ENCODE measurements at regions not wholly inside any gene's neighbourhood (a gene's known extent, or its start where the extent isn't known, plus 50 kb on each side); places are given as distances from the start of the nearest gene placed in this dataset.

DNA sequence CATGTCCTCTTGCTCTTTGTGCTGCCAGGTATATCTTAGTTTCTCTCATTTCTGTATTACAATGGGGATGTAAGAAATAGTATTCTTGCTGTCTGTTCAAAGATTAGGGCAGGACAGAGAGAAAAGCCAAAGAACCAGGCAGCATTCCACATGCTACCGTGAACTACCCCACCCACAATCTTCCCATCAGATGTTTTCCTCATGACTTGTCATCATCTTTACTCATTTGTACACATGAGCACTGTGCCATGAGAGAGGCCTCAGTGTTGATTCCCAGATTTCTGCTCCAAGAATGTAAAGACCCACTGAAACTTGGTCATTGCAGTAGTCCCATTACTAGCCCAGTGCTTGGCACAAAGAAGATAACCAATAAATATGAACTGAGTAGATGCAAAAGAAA, 354.6 kb upstream of the RASGEF1B start:
- TF ChIP-seq, protein P1, sequence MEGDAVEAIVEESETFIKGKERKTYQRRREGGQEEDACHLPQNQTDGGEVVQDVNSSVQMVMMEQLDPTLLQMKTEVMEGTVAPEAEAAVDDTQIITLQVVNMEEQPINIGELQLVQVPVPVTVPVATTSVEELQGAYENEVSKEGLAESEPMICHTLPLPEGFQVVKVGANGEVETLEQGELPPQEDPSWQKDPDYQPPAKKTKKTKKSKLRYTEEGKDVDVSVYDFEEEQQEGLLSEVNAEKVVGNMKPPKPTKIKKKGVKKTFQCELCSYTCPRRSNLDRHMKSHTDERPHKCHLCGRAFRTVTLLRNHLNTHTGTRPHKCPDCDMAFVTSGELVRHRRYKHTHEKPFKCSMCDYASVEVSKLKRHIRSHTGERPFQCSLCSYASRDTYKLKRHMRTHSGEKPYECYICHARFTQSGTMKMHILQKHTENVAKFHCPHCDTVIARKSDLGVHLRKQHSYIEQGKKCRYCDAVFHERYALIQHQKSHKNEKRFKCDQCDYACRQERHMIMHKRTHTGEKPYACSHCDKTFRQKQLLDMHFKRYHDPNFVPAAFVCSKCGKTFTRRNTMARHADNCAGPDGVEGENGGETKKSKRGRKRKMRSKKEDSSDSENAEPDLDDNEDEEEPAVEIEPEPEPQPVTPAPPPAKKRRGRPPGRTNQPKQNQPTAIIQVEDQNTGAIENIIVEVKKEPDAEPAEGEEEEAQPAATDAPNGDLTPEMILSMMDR (IDR thresholded peaks at IDR 0.05; ENCODE audit: extremely low read depth, missing control alignments), result no peak
- DNase-seq (ENCODE audit: low spot score), result no peak

DNA sequence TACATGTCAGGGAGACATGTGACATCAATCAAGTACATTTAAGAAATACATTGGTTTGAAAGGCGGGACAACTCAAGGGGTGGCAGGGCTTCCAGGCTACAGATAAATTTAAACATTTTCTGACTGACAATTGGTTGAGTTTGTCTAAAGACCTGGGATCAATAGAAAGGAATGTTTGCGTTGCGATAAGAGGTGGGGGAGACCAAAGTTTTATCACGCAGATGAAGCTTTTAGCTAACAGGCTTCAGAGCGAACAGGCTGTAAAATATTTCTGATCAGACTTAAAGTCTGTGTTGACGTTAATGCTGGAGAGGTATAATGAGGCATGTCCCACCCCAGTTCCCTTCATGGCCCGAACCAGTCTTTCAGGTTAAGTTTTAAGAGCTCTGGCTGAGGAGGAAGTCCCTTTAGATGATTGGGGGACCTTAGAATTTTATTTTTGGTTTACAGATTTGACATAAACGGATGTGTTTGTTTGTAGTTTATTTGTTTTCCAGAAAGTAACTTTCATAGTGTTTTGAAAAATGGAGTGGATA, 346.7 kb upstream of the RASGEF1B start:
- TF ChIP-seq, protein P1 (IDR thresholded peaks at IDR 0.05; ENCODE audit: extremely low read depth, missing control alignments), result no peak
- DNase-seq (ENCODE audit: low spot score), result no peak

- DNase-seq (ENCODE audit: low spot score), result no peak
- TF ChIP-seq, protein P1 (IDR thresholded peaks at IDR 0.05; ENCODE audit: extremely low read depth, missing control alignments), result no peak
These were observed 344.5 kb upstream of the RASGEF1B start for GRCh38 chr4:81816031-81816761.

DNA sequence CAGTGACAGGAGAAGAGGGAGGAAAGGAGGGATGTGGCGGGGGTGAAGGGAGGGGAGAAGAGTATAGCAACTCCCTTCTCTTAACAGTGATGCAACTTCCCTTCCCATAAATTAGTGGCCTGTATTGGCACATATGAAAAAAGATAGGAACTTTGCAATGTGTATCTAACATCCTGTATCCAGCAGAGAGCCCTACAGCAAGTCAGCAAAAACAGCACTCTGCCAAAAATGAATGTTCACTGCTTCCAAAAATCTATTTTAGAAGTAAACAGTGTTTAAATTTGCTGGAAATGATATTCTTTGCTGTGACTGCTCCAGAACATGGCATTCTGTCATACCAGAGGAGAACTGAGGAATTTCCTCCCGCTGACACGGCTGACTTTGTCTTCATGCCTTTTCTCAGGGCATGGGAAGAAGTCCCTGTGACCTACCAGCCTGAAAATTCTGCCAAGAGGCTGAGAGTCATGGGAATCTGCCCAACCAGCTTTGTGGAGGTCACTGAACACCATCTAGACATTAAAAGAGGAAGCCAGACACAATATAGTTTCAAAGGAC, 343.4 kb upstream of the RASGEF1B start:
- TF ChIP-seq, protein P1 (IDR thresholded peaks at IDR 0.05; ENCODE audit: extremely low read depth, missing control alignments), result no peak

DNA sequence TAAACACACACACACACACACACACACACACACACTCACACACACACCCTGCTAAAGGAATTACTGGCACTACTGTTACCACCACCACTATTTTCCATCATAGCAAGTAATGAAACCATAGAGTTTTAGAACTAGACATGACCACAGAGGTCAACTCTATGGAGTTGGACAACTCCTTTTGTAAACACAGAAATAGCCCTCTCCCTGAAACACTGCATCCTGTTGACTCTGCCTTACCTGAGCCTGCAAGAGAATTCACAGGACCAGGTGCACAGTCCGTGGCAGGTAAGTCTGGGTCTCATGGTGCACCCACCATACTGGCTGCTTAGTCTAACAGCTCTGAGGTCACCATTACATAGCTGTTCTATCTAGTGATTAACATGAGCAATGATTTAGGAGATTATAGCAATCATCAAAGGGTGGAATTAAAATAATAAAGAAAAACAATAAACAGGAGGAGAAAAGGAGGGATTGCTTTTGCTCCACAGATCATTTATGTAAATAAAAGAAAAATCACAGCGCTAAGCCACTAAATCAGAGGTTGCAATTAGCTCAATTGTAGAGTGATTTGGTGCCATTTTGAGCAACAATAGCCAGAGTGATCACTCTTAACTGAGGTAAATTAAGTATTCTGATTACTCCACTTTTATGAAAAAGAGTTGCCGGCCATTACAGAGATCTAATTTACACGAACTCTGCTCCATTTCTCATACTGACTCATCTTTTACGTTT, 340.0 kb upstream of the RASGEF1B start:
- no peak for DNase-seq (ENCODE audit: low spot score)
- TF ChIP-seq, protein P1 (IDR thresholded peaks at IDR 0.05; ENCODE audit: extremely low read depth, missing control alignments), result no peak

More for the DNA sequence above, 343.4 kb upstream of the RASGEF1B start:
- DNase-seq (ENCODE audit: low spot score), result no peak

GRCh38 chr4:81808011-81808672, 336.4 kb upstream of the RASGEF1B start:
- no peak for DNase-seq (ENCODE audit: low spot score)
- TF ChIP-seq, protein P1 (IDR thresholded peaks at IDR 0.05; ENCODE audit: extremely low read depth, missing control alignments), result no peak
